GM21528 (cell line): ENCODE measurements at regions not wholly inside any gene's neighbourhood (a gene's known extent, or its start where the extent isn't known, plus 50 kb on each side); places are given as distances from the start of the nearest gene placed in this dataset.

ENCODE experiments used
- ATAC-seq: cut with Tn5 transposase; IDR thresholded peaks from one replicate; pipeline ENCODE4 v1.9.1; 2021; ENCODE audit warnings: mild to moderate bottlenecking, moderate library complexity; ENCODE audit not compliant: unreplicated experiment, low FRiP score

DNA sequence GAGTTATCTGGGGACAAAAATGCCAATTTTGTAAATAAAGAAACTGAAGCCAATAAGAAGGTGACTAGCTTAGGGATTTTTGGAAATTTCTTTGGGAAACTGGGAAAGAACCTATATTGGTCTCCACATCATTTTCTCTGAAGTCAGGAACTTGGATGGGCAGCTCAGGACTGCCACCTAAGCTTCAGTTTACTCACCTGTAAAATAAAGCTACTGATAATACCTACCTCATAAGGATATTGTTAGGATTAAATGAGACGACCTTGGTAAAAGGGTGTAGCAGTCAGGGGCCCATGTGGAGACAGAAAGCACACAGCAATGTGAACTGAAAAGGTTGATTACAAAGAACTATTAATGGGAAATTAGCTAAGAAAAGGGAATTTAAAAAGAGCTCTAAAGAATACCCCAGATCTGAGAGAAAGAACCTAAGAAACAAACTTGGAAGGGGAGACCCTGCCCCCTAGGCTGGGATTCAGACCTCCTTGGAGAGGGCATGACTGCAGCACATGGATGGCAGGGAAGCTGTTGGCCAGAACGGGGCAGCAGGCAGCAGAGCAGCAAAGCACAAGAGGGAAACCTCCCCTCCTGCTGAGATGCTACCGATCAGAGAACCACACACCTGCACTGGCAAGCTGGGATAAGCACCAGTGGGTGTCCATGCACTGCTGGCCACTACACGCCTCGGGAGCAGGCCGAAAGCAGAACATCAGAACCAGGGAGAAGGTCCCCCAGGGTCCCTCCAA lies 83.7 kb upstream of the THBS1 start:
- no peak for ATAC-seq

DNA sequence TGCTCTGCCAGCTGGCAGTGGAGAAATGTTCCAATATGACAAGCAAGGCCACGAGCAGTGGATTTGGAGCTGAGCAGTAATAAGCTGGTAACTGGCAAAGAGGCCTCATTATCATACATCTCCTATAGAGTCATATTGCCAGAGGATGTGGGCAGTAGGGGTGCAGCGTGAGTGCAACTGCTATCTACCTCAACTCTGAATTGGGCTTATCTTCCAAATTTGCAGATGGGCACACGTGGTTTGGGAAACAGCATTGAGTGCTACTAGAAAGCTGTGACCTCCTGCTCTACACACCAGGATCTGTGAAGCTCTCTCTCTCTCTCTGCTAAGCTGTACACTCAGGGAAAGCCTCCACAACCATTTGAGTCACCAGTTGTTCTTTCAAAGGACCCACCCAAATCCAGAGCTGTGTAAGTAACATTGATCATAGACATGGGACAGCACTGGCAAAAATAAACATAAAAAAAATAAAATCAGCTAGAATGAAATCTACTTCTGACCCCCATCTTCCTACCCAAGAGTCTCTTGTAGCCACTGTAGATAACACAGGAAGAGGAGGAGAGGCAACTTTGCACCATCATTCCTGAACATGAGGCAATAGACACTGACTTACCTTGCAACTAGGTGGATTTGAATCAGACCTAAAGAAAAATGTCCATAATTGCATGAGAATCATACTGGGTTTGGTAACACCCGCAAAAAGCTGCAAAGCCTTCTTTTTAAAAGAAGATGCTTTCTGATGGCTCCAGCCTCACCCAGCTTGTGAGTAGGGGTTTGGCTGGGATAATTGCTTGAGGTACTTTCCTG lies 82.9 kb upstream of the THBS1 start:
- ATAC-seq, result no peak

GRCh38 chr15:39498629-39499028 lies 82.2 kb upstream of the THBS1 start:
- no peak for ATAC-seq

DNA sequence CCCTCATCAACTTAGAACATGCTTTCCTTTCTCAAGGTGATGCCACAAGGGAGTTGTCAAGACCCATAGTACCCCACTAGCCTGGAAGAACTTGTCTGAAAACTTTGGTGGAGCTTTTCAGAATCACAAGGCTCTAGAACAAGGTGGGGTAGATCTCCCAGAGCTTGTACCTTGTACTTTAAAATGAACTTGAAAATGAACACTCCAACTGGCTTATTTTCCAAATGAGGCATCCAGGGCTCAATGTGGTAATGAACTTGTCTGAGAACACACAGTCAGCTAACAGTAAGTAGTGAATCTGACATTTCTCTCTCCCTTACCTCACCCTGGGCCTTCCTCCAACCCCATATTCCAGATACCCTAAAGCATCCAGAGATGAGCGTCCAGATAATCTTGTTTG lies 81.8 kb upstream of the THBS1 start:
- no peak for ATAC-seq

DNA sequence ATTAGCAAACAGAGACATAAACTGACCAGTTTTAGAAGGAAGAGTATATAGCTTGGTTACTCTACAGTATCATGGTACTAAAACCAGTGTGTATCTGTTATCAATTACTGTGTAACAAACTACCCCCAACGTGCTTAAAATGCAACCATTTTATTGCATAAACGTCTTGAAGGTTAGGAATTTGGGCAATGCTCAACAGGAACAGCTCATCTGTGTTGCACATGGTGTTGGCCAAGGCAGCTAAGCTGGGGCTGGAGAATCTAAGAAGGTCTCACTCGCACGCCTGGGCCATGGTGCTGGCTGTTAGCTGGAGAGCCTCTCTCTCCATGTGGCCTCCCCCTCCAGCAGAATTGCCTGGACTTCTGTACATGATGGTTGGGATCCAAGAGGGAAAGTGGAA lies 81.2 kb upstream of the THBS1 start:
- no peak for ATAC-seq

- ATAC-seq, result no peak
Measured at GRCh38 chr15:39501366-39502081, 79.4 kb upstream of the THBS1 start.

- no peak for ATAC-seq
Measured at GRCh38 chr15:39502082-39502447, 78.8 kb upstream of the THBS1 start.

GRCh38 chr15:39502611-39503195 lies 78.2 kb upstream of the THBS1 start:
- no peak for ATAC-seq

- no peak for ATAC-seq
Measured at GRCh38 chr15:39503526-39503925, 77.4 kb upstream of the THBS1 start.

- ATAC-seq, result no peak
Measured at GRCh38 chr15:39504808-39505207, 76.1 kb upstream of the THBS1 start.

GRCh38 chr15:39506146-39506545 lies 74.7 kb upstream of the THBS1 start:
- no peak for ATAC-seq

- no peak for ATAC-seq
Measured at GRCh38 chr15:39508536-39508935, 72.3 kb upstream of the THBS1 start.

DNA sequence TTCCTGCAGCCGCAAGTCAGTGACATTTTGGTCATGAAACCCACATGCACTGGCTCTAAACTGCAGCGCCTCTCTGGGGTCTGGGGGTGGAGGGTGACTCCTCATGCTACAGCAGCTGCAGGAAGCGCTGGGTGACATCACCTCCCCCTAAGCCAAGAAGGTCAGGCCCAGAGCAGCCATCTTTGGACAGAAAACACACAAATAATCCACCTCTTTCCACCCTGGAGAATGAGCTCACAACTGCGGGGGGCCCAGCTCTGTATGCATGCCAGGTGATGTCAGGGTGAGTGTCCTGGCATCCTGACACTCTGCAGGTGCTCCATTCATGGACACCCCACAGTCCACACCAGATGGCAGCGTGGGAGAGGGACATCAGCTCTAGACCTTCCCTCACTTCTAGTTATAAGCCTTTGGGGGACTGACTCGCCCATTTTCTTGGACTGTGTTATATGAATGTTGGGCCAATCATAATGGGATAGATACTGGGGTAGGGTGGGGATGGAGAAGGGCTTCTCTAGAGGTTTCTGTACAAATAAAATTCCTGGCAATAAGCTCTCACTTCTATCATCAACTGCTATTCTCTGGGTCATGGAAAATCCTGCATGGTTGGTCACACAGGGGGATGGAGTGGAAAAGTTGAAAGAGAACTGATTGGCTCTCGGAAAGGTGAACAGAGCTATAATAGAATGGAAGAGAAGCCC lies 70.7 kb upstream of the THBS1 start:
- ATAC-seq, result no peak

DNA sequence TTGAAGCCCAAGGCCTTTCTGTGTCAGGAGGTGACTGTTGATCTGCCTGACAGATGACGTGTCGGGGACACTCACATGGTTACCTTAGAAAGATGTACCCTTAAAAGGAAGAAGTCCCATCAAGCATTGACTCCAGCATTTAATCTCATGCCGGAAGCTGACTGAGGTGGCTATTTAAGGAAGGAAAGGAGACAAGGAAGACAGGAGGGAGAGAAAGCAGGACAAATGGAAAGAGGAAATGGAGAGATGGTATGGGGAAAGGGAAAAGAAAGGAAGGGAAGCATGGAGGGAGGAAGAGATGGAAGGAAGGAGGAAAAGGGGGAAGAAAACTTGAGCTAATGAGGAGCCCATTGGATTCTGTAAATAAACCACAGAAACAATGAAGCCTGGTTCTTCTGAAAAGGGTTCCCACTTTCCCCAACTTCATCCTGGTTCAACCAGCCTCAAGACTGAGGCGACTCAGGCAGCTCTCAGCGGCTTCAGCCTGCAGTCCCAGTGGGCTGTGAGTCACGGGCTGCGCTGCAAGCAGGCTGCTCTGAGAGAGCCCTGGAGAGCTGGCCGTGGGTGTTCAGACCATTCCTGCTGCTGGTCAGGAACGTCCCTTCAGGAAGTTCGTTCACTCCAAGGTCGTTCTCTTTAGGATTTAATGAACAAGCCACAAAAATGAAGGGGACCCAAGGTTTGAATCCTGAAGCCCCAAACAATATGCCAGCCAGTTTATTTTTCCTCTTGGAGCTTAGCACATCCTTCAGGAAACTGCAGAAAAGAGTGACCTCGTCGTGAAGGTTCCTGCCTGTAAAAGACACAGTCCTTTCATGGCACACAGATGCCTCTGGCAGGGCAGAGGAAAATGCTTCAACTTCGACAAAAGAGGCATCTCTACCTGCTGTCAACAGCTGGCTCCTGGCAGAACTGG lies 69.6 kb upstream of the THBS1 start:
- no peak for ATAC-seq

DNA sequence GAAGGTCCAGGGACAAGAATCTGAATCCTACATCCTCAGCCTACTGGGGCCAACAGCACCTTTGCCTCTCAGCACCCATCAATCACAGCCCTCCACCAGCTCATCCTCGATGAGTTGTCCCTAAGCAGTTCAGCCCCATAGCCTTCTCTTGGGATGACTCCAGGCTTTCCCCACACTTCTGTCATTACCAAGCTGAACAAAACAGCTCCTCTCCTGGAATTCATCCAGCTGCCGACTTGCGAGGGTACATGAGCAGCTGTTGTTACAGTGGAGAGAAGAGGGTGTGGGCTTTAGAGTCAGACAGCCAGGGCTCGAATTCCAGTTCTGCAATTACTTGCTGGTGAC lies 69.0 kb upstream of the THBS1 start:
- ATAC-seq, result no peak

GRCh38 chr15:39512643-39513042 lies 68.2 kb upstream of the THBS1 start:
- no peak for ATAC-seq

GRCh38 chr15:39513936-39514335 lies 66.9 kb upstream of the THBS1 start:
- ATAC-seq, result no peak

DNA sequence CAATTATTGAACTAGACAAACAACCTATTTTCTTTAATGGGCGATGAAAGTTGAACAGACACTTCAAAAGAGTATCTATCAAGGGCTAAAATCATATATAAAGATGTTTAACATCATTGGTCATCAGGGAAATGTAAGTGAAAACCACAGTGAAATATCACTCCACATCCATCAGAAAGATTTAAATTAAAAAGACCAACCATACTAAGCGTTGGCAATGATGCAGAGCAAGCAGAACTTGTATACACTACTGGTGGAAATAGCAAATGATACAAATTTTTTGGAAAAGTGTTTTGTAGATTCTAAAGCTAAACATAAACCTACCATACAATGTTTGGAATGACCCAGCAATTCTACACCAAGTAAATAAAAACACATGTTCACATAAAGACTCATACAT lies 65.9 kb upstream of the THBS1 start:
- ATAC-seq, result no peak

- no peak for ATAC-seq
Measured at GRCh38 chr15:39515765-39516164, 65.1 kb upstream of the THBS1 start.
